ENCODE measurements at regions not wholly inside any gene's neighbourhood (a gene's known extent, or its start where the extent isn't known, plus 50 kb on each side); places are given as distances from the start of the nearest gene placed in this dataset.

DNA sequence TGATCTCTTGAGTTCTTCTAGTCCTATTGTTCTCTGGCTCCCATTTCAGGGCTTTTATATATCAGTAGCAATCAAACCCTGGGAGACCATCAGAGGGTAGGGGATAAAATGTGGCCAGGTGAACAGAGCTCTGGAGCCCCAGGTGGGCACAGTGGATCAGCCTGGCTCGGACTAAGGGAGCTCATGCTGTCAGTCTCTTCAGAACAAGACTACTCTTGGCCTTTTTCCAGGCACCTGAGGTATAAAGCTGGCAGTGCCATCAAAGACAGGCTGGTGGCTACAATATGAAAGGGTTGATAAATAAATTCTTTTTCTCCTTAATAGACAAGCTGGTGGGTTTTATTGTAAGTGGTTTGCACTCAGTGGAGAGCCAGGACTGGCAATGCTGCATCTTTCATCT is 160.0 kb upstream of the CCL2 start:
- H3K9me3 ChIP-seq: no peaks in the 10 kb centered on the region
- H3K4me1 ChIP-seq (ENCODE audit: control insufficient read depth in 1 of 2, insufficient read depth in 1 of 2, low read depth in 1 of 2, low read length in 1 of 2): no peaks in the 10 kb centered on the region
- no peaks in the 10 kb centered on the region for H3K36me3 ChIP-seq
- no peak overlapping the region for H3K4me3 ChIP-seq (ENCODE audit: low read depth in 1 of 2, low read length in 1 of 2)
- no peak overlapping the region for H3K27ac ChIP-seq
- peaks cover 4% of the 10 kb centered on the region for H3K27me3 ChIP-seq
- TF ChIP-seq, protein P1, sequence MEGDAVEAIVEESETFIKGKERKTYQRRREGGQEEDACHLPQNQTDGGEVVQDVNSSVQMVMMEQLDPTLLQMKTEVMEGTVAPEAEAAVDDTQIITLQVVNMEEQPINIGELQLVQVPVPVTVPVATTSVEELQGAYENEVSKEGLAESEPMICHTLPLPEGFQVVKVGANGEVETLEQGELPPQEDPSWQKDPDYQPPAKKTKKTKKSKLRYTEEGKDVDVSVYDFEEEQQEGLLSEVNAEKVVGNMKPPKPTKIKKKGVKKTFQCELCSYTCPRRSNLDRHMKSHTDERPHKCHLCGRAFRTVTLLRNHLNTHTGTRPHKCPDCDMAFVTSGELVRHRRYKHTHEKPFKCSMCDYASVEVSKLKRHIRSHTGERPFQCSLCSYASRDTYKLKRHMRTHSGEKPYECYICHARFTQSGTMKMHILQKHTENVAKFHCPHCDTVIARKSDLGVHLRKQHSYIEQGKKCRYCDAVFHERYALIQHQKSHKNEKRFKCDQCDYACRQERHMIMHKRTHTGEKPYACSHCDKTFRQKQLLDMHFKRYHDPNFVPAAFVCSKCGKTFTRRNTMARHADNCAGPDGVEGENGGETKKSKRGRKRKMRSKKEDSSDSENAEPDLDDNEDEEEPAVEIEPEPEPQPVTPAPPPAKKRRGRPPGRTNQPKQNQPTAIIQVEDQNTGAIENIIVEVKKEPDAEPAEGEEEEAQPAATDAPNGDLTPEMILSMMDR (IDR thresholded peaks at IDR 0.05): no peak

DNA sequence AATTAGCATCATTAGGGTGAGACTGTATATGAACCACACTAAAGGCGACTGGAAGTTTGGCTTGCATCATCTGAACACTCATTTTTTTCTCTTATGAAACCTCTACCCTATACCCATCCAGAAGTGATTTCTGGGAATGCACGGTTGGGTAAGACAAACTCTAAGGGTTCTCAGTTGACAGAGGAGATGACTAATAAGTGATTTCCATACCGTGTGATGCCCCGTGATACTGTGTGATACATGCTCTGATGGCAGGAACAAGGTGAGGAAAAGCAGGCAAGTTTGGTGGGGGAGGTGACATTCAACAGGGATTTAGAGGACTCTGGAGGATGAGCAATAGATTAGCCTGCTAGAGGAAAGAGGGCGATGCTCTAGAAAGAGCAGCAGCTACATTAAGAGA is 156.4 kb upstream of the CCL2 start:
- H3K9me3 ChIP-seq: no peaks in the 10 kb centered on the region
- H3K4me3 ChIP-seq (ENCODE audit: low read depth in 1 of 2, low read length in 1 of 2): no peak overlapping the region
- H3K4me1 ChIP-seq (ENCODE audit: control insufficient read depth in 1 of 2, insufficient read depth in 1 of 2, low read depth in 1 of 2, low read length in 1 of 2): no peaks in the 10 kb centered on the region
- TF ChIP-seq, protein P1 (IDR thresholded peaks at IDR 0.05): no peak
- no peaks in the 10 kb centered on the region for H3K27me3 ChIP-seq
- H3K36me3 ChIP-seq: no peaks in the 10 kb centered on the region
- H3K27ac ChIP-seq: no peak overlapping the region

DNA sequence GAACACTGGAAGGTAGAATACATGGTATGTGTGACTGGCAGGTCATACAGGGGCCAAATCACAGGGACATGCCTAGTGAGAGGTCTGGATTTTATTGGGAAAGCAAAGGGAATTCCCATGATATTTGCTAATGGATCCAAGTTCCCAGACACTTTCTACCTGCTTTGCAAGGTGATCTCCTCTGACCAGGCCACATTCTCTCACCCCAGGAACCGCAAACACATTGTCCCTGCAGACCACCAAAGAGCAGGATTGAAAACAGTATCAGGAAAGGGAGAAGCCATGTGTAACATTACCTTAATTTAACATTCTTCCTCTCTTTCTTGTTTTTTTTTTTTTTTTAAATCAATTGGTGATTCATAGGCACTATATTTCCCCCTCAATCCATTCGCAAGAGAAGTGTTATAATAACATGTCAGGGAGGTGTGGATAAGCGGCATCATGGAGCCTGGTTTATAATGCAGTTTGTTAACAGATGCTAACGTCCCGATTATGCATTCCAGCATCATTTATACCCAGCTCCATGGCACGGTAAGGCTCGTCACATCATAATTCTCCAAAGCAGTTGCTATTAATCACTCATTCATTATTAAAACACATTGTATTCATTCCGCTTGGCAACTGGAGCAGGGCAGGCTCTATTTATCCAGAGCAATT is 155.1 kb upstream of the CCL2 start:
- H3K4me3 ChIP-seq (ENCODE audit: low read depth in 1 of 2, low read length in 1 of 2): no peak overlapping the region
- H3K4me1 ChIP-seq (ENCODE audit: control insufficient read depth in 1 of 2, insufficient read depth in 1 of 2, low read depth in 1 of 2, low read length in 1 of 2): no peaks in the 10 kb centered on the region
- no peaks in the 10 kb centered on the region for H3K36me3 ChIP-seq
- H3K27ac ChIP-seq: no peak overlapping the region
- H3K27me3 ChIP-seq: no peaks in the 10 kb centered on the region
- no peaks in the 10 kb centered on the region for H3K9me3 ChIP-seq
- TF ChIP-seq, protein P1 (IDR thresholded peaks at IDR 0.05): no peak

DNA sequence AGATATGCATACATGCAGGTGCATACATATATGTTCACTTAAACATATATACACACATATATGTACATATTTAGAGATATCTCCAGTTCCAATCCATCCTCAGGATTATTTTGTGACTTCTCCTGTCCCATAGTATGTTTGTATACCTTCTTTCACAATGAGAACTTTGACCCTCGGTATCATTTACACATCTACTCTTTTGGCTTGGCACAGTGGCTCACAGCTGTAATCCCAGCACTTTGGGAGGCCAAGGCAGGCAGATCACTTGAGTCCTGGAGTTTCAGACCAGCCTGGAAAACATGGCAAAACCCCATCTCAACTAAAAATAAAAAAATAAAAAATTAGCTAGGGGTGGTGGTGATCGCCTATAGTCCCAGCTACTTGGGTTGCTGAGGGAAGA is 148.1 kb upstream of the CCL2 start:
- Histone ChIP-seq H3K9me3 (no peaks in the 10 kb centered on the region), H3K27me3 (peaks cover 40% of the 10 kb centered on the region), H3K4me3 (ENCODE audit: low read depth in 1 of 2, low read length in 1 of 2) (no peak overlapping the region), H3K36me3 (no peaks in the 10 kb centered on the region), H3K27ac (no peak overlapping the region), H3K4me1 (ENCODE audit: control insufficient read depth in 1 of 2, insufficient read depth in 1 of 2, low read depth in 1 of 2, low read length in 1 of 2) (no peaks in the 10 kb centered on the region)
- TF ChIP-seq, protein P1 (IDR thresholded peaks at IDR 0.05): no peak

DNA sequence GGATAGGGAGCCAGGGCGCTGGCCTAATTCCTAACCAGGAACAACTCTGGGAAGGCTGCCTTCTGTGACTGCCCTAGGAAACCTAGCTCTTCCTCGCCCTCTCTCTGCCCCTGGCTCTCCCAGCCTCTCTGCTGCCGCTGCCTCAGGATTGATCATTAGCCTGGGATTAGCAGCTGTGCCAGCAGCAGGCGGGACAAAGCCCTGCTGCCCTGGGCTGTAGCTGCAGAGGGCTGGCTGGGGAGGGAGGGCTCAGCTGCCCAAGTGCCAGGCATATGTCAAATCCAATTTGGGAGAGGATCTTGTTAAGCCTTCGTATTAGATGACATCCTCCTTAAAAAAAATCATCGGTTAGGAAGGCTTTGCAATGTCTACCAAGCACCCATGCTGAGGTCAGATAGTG is 144.8 kb upstream of the CCL2 start:
- H3K9me3 ChIP-seq: no peaks in the 10 kb centered on the region
- H3K36me3 ChIP-seq: no peaks in the 10 kb centered on the region
- no peak overlapping the region for H3K4me3 ChIP-seq (ENCODE audit: low read depth in 1 of 2, low read length in 1 of 2)
- H3K27ac ChIP-seq: no peak overlapping the region
- H3K27me3 ChIP-seq: peaks cover 48% of the 10 kb centered on the region
- no peaks in the 10 kb centered on the region for H3K4me1 ChIP-seq (ENCODE audit: control insufficient read depth in 1 of 2, insufficient read depth in 1 of 2, low read depth in 1 of 2, low read length in 1 of 2)
- TF ChIP-seq, protein P1 (IDR thresholded peaks at IDR 0.05): no peak

Measured in neutrophil (primary cell).